ENCODE measurements at regions not wholly inside any gene's neighbourhood (a gene's known extent, or its start where the extent isn't known, plus 50 kb on each side); places are given as distances from the start of the nearest gene placed in this dataset.

- Histone ChIP-seq H3K4me1 (no peaks in the 10 kb centered on the region), H3K27ac (no peak overlapping the region), H3K9me3 (no peaks in the 10 kb centered on the region), H3K36me3 (no peaks in the 10 kb centered on the region), H3K27me3 (no peaks in the 10 kb centered on the region), H3K4me3 (no peak overlapping the region)
- intact Hi-C loops (cut with DNase I; ENCODE audit: low total_unique reads), result no loop called here
- DNase-seq, result no peak
- no peak for TF ChIP-seq POLR2A (IDR thresholded peaks at IDR 0.05)
- TF ChIP-seq CTCF (IDR thresholded peaks at IDR 0.05), result no peak
These were observed 448.2 kb downstream of the LIG4 start for GRCh38 chr13:107767119-107767518.

- no peaks in the 10 kb centered on the region for H3K36me3 ChIP-seq
- no peaks in the 10 kb centered on the region for H3K27me3 ChIP-seq
- intact Hi-C loops (cut with DNase I; ENCODE audit: low total_unique reads), result no loop called here
- no peak overlapping the region for H3K27ac ChIP-seq
- H3K9me3 ChIP-seq, result no peaks in the 10 kb centered on the region
- TF ChIP-seq POLR2A (IDR thresholded peaks at IDR 0.05) (no peak), CTCF (IDR thresholded peaks at IDR 0.05) (no peak)
- no peaks in the 10 kb centered on the region for H3K4me1 ChIP-seq
- H3K4me3 ChIP-seq, result no peak overlapping the region
- DNase-seq, result no peak
These were observed 449.5 kb downstream of the LIG4 start for GRCh38 chr13:107765724-107766401.

- intact Hi-C loops (cut with DNase I; ENCODE audit: low total_unique reads), result no loop called here
- H3K27ac ChIP-seq, result no peak overlapping the region
These were observed 451.3 kb downstream of the LIG4 start for GRCh38 chr13:107764046-107764445.

DNA sequence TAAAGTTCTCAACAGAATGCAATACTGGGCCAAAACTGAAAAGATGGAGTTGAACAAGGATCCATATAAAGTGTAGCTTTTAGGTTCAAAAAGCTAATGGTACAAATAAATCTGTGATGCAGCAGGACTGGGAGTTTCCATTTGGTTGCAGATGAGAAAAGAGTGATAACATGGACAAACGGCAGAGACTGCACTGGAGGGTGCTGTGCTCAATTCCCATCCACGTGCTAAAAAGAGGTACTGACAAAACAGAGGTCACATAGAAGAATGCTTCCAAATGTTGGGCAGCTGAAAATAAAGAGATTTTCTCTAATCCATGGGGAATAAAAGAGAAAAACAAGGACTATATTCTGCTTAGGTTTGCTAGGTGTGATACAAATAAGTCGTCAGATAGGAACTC lies 461.6 kb downstream of the LIG4 start:
- Histone ChIP-seq H3K4me3 (no peak overlapping the region), H3K9me3 (no peaks in the 10 kb centered on the region), H3K4me1 (no peaks in the 10 kb centered on the region), H3K36me3 (no peaks in the 10 kb centered on the region), H3K27me3 (no peaks in the 10 kb centered on the region), H3K27ac (no peak overlapping the region)
- intact Hi-C loops (cut with DNase I; ENCODE audit: low total_unique reads), result no loop called here
- DNase-seq, result no peak
- no peak for TF ChIP-seq POLR2A (IDR thresholded peaks at IDR 0.05)
- no peak for TF ChIP-seq CTCF (IDR thresholded peaks at IDR 0.05)

More at GRCh38 chr13:107764046-107764445, 451.3 kb downstream of the LIG4 start:
- Histone ChIP-seq H3K4me3 (no peak overlapping the region), H3K36me3 (no peaks in the 10 kb centered on the region), H3K27me3 (no peaks in the 10 kb centered on the region), H3K9me3 (no peaks in the 10 kb centered on the region), H3K4me1 (no peaks in the 10 kb centered on the region)
- no peak for DNase-seq
- no peak for TF ChIP-seq POLR2A (IDR thresholded peaks at IDR 0.05)
- TF ChIP-seq CTCF (IDR thresholded peaks at IDR 0.05), result no peak

GRCh38 chr13:107753291-107753690 lies 462.0 kb downstream of the LIG4 start:
- no peak for TF ChIP-seq CTCF (IDR thresholded peaks at IDR 0.05)
- TF ChIP-seq POLR2A (IDR thresholded peaks at IDR 0.05), result no peak
- H3K27ac ChIP-seq, result no peak overlapping the region
- no peaks in the 10 kb centered on the region for H3K36me3 ChIP-seq
- DNase-seq, result no peak
- H3K27me3 ChIP-seq, result no peaks in the 10 kb centered on the region
- no peaks in the 10 kb centered on the region for H3K9me3 ChIP-seq
- no peak overlapping the region for H3K4me3 ChIP-seq
- intact Hi-C loops (cut with DNase I; ENCODE audit: low total_unique reads), result no loop called here
- no peaks in the 10 kb centered on the region for H3K4me1 ChIP-seq
